Kidney glomerular epithelial cell (primary cell): ENCODE measurements at regions not wholly inside any gene's neighbourhood (a gene's known extent, or its start where the extent isn't known, plus 50 kb on each side); places are given as distances from the start of the nearest gene placed in this dataset.
"Not testable (repeated sequence)": the region's sequence is repeated elsewhere in the genome, so short reads cannot be mapped to it uniquely, and the experiment has no call there.

Source experiments
- DNase-seq: peaks from one replicate; lab custom pipeline; 2025; lab: John Stamatoyannopoulos, UW

DNA sequence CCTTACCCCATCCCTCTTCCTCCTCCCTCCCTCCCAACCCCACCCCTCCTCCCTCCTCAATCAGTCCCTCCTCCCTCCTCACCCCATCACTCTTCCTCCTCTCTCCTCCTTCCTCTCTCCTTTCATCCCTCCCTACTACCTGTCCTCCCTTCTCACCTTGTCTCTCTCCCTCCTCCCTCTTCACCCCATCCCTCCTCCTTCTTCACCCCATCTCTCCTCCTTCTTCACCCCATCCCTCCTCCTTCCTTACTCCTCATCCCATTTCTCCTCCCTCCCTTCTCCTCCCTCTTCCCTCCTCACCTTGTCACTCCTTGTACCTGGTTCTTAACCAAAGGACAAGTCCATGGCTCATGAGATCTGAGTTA lies 222.4 kb downstream of the TTLL2 start:
- no peak for DNase-seq

DNA sequence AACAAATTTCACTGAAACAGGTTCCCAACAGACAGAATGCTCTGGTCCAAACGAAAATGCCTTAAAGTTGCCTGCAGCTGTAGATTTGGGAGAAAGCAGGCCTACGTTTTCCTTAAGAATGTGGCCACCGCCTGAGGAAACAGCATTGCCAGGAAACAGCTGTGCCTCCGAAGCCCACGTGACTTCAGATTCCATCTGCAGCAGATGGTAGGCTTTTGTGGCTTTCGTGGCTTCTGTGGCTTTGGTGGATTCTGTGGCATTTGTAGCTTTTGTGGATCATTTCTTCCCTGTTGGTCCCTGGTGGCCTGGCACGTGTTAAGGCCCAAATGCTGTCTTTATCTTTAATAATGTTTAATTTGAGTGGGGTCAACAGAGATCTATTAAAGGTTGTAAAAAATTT lies 222.9 kb downstream of the TTLL2 start:
- DNase-seq: no peak

DNA sequence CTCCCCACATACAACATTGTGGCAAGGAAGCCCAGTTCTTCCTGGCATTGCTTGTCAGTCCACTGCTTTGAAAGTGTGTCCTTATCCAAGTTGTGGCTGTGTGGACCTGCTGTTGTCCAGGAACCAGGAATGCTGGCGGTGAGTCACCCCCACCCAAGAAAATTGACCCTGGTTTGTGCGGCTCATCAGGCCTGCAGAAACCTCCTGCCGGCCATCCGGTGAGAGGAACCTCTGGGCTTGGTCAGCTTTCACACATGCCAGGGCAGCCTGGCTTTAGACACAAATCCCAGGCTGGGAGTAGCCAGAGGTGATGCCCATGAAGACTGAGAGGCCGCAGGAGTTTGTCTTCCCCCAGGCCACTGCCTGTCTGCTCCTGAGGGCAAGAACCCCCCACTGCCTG lies 223.6 kb downstream of the TTLL2 start:
- DNase-seq: no peak

DNA sequence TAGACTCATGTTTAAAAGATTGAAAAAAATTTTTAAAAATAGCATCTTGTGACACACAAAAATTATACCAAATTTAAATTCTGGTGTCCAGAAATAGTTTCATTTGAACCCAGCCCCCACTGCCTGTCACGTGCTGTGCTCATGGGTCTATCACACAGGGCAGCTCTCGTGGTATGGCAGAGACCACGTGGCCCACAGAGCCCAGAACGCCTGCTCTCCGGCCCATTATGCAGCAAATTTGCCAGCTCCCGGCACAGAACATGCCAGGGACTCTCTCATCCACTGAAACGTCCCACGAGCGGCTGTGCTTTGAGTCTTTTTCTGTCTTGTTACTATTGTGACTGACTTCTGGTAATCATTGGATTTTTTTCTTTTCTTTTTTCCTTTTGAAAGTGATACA lies 224.3 kb downstream of the TTLL2 start:
- DNase-seq: no peak

DNA sequence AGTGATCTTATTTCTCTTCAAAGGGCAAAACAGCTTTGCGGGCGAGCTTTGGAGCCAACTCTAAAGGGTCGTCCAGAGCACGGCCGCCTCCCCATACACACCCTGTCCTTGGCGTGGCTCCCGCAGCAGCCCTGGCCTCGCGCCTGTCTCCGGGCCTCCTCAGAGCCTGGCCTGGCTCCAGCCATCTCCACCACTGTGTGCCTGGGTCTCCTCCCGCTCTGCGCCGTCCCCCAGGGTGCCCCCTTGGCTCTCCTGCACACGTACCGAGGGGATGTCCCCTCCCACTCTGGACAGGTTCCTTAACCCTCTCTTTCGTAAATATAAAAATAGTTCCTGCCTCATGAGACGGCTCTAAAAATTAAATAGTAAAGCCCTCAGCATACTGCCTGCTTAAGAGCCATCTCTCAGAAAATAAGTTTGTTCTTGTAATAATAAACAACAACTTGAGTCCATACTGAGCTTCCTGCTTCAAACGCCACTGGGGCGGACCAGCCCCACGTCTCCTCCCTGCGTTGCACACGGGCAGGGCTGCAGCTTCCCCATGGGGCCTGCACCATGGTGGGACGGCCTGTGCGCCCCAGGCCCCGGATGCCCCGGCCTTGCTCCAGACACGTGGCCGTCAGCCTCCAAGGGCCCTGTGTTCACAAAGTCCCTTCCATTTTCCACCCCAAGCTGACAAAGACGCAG lies 226.2 kb downstream of the TTLL2 start:
- no peak for DNase-seq

DNA sequence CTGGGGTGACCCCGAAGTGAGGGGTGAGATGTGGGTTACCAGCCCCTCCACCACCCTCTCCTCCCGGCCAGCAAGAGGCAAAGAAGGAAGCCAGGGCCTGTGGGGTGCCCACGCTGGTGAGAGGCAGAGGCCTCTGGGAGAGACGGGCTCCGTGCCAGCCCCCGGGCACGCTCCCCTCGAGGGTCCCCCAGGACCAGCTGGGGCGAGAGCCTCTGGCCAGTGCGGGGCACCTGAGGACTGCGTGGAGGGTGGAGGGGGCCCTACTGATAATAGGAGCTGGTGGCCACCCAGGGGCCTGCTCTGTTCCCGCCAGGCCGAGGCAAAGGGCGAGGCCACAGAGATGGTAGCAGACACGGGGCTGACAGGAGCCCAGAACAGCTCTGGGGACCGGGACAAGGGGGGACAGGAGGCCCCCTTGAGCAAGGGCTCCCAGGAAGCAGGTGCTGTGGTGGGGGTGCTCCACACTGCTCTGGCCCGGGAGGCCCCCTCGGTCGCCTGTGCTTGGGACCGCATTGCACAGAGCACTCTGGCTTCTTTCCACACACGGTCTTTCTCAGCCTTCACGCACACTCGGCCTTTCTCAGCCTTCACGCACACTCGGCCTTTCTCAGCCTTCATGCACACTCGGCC lies 226.9 kb downstream of the TTLL2 start:
- DNase-seq: no peak

DNA sequence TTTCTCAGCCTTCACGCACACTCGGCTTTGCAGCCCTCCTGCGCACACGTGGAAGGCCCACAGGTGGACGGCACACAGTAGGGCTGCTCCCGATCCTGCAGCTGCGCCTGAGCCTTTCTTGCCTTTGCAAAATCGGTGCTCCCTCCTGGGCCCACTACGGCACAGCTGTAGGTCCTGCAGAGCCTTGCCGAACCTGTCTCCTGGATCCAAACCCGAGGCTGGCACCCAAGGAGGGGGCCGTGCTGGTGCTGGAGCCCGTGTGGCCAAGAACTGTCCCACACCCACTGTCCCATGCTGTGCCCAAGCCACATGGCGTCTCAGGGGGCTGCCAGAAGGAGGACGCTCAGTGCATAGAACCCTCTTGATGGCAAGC lies 227.4 kb downstream of the TTLL2 start:
- DNase-seq: no peak

DNA sequence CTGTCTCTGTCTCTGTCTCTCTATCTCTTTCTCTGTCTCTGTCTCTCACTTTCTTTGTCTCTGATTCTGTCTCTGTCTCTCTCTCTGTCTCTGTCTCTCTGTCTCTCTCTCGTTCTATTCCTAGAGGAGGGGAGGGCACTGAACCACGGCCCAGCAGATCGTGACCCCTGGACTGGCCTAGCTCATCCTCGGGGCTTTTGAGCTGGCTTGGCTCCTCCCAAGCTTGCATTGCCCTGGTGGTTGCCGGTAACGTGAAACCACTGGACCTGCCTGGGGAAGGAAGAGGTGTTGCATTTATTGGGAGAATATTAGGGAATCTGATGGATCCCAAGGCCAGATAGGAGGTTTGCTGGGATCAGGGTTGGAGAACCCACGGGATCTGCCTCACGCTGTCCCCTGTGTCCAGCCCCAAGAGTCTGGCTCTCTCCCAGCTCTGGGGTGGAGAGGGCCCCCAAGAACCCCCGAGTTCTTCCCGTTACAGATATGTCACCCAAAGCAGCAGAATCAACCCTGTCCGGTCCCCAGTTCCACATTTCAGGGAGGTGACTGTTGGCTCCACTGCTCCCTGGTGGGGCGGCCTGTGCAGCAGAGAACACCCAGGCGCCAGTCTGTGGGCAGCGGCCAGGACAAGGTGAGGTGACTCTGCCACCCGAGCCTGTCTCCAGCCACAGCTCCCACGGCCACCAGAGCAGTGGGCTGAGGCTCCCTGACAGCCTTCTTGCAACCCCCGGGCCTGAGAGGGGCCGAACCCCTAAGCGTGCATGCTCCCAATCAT lies 228.3 kb downstream of the TTLL2 start:
- DNase-seq: no peak

DNA sequence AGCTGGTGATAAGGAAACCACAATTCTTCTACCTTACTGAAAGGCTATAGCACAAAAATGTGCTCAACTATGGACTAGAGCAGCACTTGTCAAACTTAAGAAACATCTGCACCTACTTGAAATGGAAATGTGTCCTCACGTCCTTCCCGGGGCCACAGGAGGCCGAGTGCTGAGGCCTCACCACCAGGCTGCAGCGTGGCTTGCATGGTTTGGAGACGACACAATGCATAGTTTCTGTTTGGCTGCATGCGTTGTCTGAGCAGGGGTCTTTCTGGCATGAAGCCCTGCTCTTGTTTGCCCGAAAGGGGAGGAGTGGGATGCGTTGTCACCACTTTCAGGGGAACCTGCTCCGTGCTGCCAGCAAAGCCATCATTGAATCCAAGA lies 228.8 kb downstream of the TTLL2 start:
- no peak for DNase-seq

DNA sequence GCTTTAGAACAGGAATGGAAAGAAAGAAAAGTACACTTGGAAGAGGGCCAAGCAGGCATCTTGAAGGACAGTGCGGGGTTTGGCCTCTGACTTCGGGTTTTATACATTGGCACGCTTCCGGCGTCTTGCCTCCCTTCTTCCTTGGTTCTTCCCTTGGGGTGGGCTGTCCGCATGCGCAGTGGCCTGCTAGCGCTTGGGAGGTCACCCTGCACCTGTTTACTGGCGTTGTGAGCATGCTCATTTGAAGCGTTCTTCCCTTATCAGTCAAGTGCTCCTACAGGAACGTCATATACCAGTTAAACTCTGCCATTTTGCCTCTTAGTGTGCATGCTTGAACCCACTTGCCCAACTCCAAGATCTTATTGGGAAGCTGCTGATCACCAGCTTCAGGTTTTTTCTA lies 230.0 kb downstream of the TTLL2 start:
- no peak for DNase-seq

DNA sequence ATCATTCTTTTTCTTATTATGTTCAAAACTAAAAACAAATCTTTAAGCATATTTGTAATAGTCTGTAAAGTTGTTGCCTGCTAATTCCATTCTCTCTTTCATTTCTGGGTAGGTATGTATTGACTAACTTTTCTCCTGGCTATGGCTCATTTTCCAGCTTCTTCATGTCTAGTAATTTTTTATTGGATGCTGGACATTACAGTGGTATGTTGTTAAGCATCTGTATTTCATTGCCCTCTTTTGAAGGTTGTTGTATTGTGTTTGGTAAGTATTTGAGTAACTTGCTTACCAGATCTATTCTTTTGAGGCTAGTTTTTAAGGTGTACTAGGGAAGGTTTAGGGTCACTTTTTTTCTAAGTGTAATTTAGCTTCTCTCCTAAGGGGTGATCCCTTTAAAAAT lies 230.9 kb downstream of the TTLL2 start:
- DNase-seq: no peak

DNA sequence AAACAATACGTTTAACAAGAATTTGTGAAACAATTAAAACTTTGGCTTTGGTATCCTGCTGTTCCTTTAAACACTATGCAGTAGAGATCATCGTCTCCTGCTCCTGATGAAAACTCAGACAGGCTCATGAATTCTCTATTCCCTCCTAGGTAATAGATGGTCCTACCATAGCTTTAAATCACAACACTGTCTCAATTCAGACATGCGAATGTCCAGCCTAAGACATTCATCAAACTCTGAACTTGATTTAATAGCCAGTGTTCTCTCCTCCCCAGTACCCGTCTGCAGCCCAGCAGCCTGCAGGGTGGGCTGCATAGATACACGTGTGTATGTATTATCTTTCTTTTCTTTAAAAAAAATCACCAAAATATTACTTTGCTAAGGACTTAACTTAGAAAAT lies 232.8 kb downstream of the TTLL2 start:
- no peak for DNase-seq

DNA sequence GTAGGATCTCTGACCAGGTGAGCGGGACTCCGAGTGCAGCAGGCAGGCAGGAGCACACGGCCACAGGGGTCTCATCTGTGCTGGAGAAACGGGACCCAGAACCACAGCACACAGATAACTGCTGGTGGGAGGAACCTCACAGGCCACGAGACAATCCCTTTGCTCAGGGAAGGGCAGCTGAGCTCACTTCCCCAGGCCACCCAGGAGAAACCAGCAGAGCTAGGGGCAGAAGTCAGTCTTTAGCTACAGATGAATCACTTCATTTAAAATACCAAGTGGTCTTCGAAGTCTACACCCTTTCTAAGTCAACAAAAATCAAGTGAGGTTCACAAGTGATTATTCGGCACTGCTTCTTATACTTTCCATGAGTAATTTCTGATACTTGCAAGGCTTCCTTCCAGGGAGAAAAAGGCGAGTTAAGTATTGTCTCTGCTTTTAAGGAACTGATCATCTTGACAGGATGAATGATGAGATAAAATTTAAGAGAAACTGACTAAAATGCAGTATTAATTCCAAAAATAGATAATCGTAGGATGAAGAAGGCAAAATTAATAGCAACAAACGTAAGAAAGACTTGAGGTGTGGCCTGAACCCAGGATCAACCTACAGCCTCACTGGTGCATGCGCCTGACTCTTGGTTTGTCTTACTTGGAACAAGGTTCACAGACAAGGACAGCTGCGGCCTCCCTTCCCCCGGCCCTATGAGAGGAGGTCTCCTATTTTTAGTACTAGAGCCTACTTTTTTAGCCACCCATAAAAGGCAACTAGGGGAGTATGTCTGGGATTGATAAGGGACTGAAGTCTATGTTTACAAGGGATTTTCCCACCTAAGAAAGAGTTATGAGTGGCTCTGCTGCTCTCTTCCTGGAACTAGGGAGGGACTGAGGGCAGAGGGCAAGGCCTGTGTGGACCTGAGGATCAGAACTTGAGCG lies 233.6 kb downstream of the TTLL2 start:
- DNase-seq: peak; percentile 28

DNA sequence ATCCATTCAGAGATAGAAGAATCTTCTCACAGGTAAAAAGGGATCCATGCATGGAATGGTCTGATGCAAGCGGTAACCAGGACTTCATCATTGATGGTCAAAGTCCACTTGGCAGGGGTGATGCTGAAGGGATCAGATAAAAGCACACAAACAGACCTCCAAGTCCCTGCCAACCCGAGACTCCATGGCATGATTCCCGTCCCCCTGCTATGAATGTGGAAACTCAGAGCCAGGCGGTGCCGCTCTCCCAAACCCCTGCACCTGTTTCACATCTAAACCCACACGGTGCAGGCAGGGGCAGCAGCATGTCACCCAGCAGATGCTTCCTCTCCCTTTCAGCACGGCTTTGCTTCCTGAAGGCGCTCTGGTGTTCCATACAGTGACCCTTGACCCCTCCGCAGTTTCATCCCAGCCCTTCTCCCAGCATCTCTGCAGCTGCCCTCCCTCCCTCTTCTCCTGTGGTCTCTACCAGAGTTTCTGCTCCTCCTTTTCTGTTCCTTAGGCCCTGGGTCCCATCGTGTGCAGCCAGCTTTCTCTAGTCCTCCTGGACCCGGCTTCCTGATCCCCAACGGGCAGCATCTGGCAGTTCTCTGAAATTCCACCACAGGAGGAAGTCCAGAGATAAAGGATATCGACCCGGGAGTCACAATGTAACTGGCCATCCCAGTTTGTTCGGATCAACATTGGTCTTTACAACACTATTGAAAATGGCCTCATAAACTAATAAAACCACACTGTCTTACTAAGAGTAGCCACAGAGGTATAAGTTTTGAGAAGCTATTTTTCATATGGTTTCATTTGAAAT lies 235.0 kb downstream of the TTLL2 start:
- no peak for DNase-seq

DNA sequence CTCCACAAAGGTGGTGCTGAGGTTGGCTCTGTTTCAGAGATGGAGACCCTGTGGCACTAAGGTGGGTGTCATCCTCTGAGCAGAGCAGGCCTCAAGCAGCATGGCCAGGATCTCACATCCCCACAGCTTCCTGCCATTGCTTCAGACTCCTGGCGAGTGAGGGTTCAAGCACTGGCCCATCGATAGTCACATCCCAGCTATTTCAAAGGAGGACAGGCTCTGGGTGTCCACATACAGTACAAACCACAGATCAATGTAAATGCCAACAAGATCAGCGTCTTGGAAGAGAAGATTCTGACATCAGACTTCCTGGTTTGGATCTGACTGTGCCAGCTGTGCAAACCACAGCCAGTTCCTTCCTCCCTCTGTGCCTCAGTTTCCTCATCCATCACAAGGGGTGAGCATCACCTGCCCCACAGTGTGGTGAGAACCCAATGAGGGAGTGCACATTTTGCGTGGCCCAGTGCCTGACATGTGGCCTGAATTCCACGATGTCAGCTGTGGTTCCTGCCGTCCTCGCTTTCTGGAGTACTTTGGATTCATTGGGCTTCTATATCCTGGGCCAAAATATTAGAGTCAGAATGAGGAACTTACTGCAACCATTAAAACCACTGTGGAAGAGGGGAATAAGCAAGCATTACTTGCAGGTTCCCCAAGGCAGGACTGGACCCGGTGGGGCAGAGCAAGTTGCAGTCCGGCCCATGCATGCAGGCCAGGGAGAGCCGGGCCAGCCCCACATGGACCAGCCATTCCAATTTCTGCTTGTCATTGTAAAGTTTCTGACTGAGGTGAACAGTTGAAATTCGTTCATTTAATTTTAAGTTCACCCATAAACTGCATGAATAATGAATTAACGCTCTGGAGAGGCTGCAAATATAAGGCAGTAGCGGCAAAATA lies 236.0 kb downstream of the TTLL2 start:
- DNase-seq: no peak

DNA sequence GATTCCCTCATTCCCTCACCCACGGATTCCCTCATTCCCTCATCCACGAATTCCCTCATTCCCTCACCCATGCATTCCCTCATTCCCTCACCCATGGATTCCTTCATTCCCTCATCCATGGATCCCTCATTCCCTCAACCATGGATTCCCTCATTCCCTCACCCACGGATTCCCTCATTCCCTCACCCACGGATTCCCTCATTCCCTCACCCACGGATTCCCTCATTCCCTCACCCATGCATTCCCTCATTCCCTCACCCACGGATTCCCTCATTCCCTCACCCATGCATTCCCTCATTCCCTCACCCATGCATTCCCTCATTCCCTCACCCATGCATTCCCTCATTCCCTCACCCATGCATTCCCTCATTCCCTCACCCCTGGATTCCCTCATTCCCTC lies 238.0 kb downstream of the TTLL2 start:
- DNase-seq: not testable (repeated sequence)

DNA sequence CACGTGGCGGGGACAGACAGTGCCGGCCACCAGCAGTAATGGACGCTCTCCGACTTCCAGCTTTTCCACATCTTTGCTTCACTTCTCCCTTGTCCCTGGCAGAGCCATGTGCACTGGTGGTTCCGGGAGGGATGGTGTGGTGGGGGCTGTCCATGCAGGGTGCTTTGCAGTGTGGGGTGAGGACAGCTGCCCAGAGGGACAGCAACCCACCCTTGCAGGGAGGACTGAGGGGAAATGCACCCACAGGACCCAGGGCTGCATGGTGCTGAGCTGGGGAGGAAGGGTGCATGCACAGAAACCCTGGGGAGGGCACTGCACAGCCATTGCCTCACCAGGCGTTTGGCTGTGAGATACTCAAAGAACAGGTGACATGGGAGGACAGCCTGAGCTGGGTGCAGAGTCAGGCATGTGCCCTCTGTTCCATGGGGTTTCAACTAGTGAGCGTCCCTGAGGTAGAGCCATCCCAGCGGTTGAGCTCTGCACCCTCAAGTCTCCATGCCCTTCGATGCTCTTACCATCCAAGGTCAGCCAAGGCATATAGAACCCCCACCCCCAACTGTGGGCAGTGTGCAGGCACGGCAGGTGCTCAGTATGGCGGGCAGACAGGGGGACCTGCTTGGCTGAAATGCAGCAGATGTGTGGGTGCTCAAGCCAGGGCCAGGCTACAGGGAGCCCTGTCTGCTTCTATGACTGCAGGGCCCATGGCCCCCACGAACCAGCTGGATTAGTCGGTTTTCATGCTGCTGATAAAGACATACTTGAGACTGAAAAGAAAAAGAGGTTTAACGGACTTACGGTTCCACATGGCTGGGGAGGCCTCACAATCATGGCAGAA lies 239.7 kb downstream of the TTLL2 start:
- DNase-seq: no peak

DNA sequence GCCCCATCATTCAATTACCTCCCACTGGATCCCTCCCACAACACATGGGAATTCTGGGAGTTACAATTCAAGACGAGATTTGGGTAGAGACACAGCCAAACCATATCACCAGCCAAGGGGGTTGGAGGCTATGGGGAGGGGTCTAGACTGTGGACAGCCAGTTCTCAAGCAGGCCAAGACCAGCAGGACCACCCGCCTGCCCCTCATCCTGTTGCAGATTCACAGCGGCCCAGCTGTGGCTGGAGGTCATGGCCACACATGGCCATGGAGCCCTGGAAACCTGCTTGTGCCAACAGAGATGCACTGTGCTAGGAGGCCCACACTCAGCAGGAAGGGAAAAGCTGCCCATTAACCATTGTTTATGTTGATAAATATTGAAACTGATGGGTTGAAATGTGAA lies 240.5 kb downstream of the TTLL2 start:
- DNase-seq: no peak

DNA sequence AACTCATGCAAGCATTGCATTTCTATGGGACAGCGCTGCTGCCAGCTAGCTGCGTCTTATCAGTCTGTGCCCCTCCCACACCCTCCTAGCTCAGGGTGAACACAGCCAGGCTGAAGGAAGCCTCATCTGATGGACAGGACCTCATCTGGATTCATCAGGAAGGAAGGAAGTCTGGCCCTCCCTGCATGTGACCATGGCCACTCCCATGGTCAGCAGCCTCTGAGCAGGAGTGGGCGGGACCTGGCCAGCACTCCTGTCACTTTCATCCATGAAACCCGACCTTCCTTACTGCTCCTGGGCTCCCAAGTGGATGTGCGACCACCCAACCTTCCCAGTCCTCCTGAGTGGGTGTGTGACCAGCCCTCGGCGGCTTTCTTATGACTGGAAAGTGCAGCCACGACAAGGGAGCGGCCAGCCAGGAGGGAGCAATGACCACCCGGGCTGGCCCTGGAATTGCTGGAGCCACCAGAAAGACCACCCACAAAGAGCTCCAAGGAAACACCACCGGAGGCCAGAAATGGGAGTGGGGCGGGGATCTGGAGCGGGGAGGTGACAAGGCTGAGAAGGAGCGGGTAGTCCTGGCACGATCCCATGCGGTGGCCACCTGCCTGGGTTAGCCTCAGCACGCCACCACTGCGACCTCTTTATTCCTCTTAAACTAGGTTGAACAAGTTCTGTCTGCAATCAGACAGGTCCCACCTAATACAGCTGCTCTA lies 241.2 kb downstream of the TTLL2 start:
- DNase-seq: no peak
